Activated CD8-positive, alpha-beta memory T cell treated with anti-CD3 and anti-CD28 coated beads for 24 hours (primary cell): ENCODE measurements at regions not wholly inside any gene's neighbourhood (a gene's known extent, or its start where the extent isn't known, plus 50 kb on each side); places are given as distances from the start of the nearest gene placed in this dataset.

Source experiments
- DNase-seq: peaks from one replicate; pipeline ENCODE4 v3.0.0-alpha.2; 2020

DNA sequence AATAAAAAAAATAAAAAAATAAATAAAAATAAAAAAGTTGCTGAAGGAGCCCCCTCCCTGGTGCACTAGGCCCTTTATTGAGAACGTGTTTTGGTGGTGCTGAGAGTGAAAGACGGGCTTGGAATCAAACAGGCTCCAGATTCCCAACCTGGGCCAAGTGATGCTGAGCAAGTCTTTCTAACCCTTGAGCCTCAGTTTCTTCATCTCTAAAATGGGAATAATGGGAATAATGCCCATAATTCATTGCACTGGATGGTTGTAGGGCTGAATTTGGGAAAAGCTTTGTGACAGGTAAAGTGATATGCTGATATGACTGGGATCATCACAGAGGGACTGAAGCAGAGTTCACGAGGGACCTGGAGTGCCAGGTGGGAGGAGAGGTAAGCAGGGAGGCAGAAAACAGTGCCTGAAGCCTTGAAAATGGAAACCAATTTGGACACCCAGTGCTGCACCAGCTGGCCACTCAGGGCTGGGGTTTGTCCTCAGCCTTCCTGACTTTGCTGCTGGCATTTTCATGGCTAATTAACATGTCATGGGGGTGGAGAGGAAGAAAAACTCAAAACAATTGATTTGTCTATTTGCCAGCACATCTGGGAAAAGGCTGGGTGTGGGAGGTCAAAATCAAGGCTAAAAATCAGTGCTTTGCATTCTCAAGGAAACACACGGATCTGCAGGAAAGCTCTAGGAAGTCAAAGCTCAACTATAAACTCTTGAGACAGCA is 241.3 kb downstream of the LOXHD1 start:
- DNase-seq: no peak

DNA sequence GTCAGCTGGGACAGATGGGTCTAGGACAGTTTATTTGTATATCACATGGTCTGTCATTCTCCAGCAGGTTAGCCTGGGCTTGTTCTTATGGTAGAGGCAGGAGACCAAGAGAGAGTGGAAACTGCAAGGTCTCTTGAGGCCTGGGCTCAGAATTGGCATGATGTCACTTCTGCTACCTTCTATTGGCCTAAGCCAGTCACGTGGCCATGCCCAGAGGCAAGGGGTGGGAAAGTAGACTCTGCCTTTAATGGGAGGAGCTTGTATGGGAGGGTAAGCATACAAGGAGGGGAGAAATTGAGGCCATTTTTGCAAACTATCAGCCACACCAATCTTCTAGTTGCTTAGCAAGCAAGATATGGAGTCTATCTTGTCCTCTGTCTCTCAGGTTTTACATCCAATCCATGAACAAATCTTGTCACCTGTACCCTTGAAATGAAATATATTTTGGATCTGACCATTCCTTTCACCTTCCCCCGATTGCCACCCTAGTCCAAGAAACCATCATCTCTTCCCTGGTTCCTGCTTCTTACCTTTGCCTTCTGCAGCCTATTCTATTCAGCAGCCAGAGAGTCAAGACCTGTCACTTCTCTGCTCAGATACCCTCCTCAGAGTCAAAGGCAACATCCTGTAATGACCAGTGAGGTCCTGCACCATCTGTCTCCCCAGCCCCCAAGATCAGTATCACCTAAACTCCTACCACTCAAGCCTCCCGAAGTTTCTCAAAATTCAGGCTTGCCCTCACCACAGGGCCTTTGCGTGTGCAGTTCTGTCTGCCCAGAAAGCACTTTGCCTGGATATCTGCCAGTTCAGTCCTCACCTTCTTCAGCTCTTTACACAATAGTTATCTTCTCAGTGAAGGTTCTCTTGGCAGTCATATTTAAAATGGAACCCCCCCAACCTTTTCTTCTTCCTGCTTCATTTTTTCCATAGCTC is 240.0 kb downstream of the LOXHD1 start:
- no peak for DNase-seq

DNA sequence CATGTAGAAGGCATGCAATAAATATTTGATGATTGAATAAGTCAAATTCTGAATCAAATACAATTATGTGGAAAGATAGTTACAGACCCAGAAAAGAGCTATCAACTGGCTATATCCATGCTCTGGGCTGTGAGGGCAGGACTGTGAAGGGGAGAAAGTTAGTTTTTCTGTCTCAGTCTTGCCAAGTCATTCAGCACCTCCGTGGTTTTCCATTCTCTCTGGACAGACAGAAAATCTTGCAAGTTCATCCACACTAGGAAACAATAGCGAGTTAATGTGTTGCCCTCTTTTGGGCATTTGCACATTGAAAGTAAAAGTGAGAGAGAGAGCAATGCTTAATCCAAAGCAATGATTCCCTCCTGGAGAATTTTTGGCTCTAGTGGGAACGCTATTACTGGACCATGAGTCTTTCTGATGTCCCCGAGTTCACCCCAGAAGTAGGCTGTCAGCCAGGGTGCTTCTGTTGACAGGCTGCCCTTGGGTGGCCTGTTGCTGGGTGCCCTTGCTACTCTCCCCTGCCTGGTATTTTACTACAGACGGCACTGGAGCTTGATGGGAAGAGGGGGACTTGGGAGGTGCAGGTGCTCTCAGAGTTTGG is 238.3 kb downstream of the LOXHD1 start:
- no peak for DNase-seq

DNA sequence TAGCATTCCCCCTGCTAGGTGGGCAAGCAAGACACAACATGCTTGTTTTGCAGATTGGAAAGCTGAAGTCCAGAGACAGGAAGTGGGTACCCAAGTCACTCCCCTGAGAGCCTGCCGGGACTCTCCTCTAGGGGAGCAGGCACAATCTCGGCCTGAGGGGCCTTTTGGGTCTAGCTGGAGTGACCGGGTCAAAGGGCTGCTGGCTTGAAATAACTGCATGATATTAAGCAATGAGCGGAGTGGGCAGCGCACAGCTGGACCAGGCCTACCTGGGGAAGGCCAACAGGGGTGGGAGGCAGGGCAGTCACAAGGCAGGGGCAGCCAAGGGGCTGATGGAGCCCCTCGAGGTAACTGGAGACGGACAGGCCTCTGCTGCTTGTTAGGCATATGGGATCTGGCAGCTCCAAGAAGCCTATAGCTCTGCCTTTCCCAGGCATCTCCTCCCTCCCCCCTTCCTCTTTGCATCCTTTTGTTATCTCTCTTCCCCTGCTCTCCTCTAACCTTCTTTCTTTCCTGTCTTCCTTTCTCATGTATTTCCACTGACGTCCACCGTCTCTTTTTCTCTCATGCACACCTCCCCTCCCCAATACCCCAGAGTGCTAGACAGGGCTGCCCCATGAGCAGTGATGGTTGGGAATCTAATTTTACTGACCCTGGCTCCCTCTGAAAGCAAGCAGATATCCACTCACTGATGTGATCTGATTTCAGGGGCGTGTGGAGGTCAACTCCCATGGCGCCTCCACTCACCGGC is 237.5 kb downstream of the LOXHD1 start:
- DNase-seq: no peak

DNA sequence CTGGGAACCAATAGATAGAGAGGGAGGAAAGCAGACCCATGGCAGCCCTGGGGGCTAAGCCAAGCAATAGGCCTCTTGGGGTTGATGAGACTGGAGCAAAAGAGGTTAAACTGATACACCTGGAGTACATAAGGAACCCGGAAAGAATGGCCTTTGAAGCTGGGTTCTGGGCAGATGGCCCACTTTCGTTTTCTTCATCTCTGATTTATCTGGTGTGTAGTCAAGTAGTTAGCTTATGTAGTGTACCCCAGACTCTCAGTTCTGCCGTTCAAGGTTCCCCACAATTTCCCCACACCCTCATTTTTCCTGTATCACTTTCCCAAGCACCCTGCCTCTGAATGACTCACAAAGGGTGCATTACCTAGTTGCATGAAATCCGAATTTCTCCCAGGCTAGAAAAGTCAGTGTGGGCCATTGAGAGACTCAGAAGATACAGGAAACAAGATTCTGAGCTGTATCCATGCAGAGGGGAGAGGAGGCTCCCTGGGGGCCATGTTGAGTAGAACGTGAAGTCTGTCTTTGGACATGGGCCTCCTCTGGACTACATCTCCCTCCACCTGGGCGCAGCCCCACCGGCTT is 235.0 kb downstream of the LOXHD1 start:
- peak; percentile 7 for DNase-seq

DNA sequence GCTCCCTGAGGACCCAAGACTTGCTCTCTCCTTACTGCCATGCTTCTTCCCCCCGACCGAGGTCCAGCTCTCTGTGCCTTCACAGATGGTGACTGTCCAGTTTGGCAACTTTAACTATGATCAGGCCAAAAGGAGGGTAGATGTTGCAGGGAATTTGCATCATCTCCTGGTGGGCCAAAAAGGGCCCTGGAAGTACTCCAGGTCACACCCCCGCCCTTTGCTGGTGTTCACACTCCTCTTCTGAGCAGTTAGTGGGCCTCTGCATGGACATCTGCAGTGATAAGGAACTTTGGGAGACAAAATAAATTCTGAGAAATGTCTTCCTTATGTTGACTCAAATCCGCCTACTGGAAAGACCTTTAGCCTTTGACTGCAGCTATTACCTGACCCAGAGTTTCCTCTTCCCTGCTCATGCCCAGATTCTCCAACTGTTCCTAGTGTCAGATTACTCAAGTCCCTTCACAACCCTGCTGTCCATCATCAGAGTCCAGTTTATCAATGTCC is 234.4 kb downstream of the LOXHD1 start:
- DNase-seq: peak; percentile 35

DNA sequence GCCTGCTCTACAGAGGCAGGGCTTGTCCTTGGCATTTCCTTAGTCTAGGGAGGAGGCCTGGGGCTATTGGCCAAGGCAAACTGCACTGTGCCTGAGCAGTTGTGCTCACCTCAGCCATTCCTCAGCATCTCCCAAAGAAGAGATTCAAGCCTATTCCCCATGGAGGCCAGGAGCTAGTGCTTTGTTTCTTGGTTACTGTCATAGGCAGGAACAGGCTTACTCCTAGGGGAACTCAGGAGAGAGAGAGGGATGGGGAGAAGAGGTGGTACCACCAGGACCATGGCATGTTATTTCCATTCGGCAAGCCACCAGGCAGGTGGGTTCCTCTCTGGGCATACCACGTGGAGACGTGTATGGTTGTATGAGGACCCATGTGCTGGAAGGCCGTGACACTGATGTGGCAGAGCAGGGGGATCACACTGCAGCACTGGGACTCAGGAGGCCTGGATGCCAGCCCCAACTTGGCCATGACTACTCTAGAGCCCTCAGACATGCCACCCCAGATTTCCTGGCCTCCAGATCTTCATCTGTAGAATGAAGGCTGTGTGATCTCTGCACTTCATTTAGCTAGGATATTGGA is 233.7 kb downstream of the LOXHD1 start:
- peak; percentile 40 for DNase-seq

DNA sequence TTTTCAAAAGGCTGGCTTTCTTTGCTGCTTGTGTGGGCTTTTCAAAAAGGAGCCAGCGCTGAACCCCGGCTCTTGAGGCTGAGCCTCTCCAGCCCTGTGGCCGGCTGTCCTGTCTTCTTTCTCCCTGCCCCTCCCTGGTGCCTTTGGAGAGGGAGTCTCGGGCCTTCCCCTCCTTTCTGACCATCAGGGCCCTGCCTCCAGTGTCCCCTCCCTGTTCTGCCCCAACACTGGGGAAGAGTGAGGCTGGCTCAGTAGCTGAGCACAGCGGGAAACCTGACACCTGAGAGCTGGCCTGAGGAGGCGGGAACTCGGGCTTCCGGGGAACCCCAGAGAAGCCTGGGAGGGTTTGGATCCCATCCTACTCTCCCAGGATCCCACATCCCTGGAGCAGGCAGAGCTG is 232.1 kb downstream of the LOXHD1 start:
- no peak for DNase-seq

DNA sequence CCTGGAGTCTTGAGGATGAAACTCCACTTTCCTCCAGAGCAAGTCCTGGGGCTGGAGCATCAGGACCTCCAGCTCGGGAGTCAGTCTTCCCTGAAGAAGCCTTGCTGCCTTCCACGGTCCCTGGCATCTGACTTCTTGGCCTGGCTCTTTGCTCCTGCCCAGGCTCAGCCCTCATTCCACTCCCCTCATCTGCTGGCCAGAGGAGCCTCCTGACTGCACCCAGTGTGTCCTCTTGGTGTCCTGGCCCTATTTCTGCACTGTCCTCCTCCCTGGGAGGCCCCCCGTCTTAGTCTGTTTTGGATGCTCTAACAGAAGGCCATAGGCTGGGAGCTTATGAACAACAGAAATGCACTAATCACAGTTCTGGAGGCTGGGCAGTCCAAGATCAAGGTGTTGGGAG is 231.5 kb downstream of the LOXHD1 start:
- no peak for DNase-seq

DNA sequence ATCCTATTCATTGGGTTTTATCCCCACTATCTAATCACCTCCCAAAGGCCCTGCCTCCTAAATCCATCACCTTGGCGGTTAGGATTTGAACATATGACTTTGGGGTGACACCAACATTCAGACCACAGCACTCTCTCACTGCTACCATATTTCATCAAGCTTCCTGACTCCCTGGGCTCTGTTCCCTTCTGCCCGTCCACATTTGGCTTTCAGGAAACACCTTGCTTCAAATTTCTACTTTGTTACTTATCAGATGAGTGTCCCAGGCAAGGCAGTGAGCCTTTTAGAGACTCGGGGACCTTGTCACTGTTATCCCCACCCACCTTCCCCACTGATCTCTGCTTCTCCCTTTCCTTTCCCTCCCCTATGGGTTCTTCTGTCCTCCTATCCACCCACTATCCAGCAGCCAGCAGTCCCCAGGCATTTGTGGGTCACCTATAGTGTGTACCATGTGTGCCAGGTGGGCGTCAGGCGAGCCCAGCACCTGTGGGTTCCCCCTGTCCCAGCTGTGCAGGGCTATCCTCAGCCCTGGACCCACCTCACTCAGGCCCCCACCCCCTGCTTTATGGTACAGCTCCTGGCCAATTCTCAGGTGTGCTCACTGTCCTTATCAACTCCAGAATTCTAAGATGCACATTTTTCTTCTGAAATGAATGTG is 230.9 kb downstream of the LOXHD1 start:
- DNase-seq: peak; percentile 17

DNA sequence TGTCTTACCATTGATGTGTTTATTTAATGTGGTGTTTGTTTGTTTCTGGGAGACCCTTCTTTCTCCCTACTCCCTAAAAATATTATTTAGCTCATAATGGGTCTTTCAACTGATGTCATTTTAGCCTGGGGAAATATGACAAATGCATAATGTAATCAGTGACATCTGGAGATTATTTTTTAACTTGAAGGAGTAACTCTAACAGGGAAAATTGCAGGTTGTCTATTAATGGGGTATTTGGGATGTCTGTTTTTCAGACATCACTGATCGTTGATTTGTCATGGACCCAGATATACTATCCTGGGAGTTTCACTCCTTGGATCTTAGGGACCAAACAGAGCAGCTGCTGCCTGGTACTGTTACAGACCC is 230.4 kb downstream of the LOXHD1 start:
- DNase-seq: no peak
